ENCODE measurements at regions not wholly inside any gene's neighbourhood (a gene's known extent, or its start where the extent isn't known, plus 50 kb on each side); places are given as distances from the start of the nearest gene placed in this dataset.

DNA sequence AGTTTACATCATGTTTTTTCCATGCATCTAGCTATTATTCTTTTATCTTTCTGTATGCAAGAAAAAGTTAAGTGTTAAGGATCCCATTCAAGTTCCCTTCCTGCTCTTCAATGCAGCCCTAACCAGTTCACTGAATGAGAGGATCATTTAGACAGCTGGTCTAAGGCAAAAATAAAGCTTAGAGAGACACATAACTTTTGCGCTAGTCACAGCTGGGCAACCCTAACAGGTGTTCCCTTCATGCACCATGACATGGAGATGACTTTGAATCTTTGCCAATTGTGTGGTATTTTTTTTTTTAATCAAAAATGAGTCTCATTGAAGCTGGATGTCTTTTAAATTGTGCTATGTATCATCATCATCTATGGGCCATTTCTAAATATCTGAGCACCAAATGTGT, 393.8 kb upstream of the CYRIA start:
- FAIRE-seq: no peak
- dilution Hi-C loops (cut with MboI; ENCODE audit: extremely low pct_ligation_motif_present, low sequenced_read_pairs): no loop called here

DNA sequence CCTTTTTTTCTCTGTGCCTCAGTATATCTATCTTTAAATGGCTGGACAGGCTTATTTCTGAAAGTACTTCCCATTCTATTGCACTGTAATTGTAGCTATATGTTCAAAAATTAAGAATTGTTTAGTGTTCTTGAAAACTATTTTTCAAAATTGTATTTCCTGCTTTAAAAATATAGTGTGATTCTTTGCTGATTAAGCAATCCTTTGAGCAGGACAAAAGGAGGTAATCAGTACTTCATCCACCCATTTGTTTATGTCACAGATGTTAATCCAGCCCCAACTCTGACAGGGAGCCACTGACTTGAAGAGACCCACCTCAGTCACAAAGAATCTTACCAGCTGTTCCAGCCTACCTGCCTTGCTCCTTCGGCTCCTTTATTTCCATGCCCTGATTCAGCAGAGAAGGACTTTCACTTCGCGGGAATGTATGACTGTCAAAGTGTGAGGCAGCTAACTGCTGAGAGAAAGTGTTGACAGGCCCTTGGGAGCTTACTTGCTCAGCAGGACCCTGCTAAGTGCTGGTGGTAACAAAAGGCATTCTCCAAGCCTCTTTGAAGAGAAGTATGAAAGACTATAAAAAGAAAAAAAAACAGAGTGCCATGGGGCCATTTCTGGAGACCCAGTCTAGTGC, 393.3 kb upstream of the CYRIA start:
- dilution Hi-C loops (cut with MboI; ENCODE audit: extremely low pct_ligation_motif_present, low sequenced_read_pairs): no loop called here
- H4K20me1 ChIP-seq (ENCODE audit: control insufficient read depth, extremely low read depth, insufficient read depth, low read length): no peaks in the 10 kb centered on the region
- DNase-seq (ENCODE audit: low read depth, low spot score) (no peak), FAIRE-seq (no peak)
- no peak overlapping the region for H3K27ac ChIP-seq (ENCODE audit: control insufficient read depth, insufficient read depth, low read length)
- no peak overlapping the region for H2AFZ ChIP-seq (ENCODE audit: control insufficient read depth, low read length)
- TF ChIP-seq CTCF (optimal IDR thresholded peaks at IDR 0.05 in 1 of 3, IDR thresholded peaks at IDR 0.05 in 1 of 3, conservative IDR thresholded peaks at IDR 0.05 in 1 of 3; ENCODE audit: extremely low read depth in 1 of 3, insufficient read depth in 2 of 3, low read length in 3 of 3): no peak
- no peak overlapping the region for H3K4me2 ChIP-seq (ENCODE audit: control insufficient read depth, extremely low read depth, insufficient read depth, low read depth, low read length)
- no peaks in the 10 kb centered on the region for H3K27me3 ChIP-seq (ENCODE audit: control insufficient read depth, extremely low read depth, insufficient read depth, low read length)
- H3K9me1 ChIP-seq (ENCODE audit: control insufficient read depth, extremely low read depth, insufficient read depth, low read length): no peaks in the 10 kb centered on the region
- no peak overlapping the region for H3K9ac ChIP-seq (ENCODE audit: control insufficient read depth, extremely low read depth, insufficient read depth, low read length)
- H3K36me3 ChIP-seq (ENCODE audit: control insufficient read depth in 2 of 2, extremely low read depth in 1 of 2, insufficient read depth in 2 of 2, low read length in 2 of 2): no peaks in the 10 kb centered on the region
- H3K9me3 ChIP-seq (ENCODE audit: control insufficient read depth, low read depth, low read length): no peaks in the 10 kb centered on the region
- no peaks in the 10 kb centered on the region for H3K4me1 ChIP-seq (ENCODE audit: control insufficient read depth, extremely low read depth, insufficient read depth, low read length)
- no peaks in the 10 kb centered on the region for H3K79me2 ChIP-seq (ENCODE audit: control insufficient read depth, insufficient read depth, low read length)
- H3K4me3 ChIP-seq (ENCODE audit: control insufficient read depth in 2 of 3, extremely low read depth in 1 of 3, insufficient read depth in 2 of 3, low read depth in 1 of 3, low read length in 3 of 3): no peak overlapping the region

More for the DNA sequence above, 393.8 kb upstream of the CYRIA start:
- H3K9ac ChIP-seq (ENCODE audit: control insufficient read depth, extremely low read depth, insufficient read depth, low read length): no peak overlapping the region
- no peaks in the 10 kb centered on the region for H3K9me1 ChIP-seq (ENCODE audit: control insufficient read depth, extremely low read depth, insufficient read depth, low read length)
- no peaks in the 10 kb centered on the region for H3K27me3 ChIP-seq (ENCODE audit: control insufficient read depth, extremely low read depth, insufficient read depth, low read length)
- H3K9me3 ChIP-seq (ENCODE audit: control insufficient read depth, low read depth, low read length): no peaks in the 10 kb centered on the region
- H3K79me2 ChIP-seq (ENCODE audit: control insufficient read depth, insufficient read depth, low read length): no peaks in the 10 kb centered on the region
- DNase-seq (ENCODE audit: low read depth, low spot score): no peak
- H3K4me2 ChIP-seq (ENCODE audit: control insufficient read depth, extremely low read depth, insufficient read depth, low read depth, low read length): no peak overlapping the region
- no peaks in the 10 kb centered on the region for H3K36me3 ChIP-seq (ENCODE audit: control insufficient read depth in 2 of 2, extremely low read depth in 1 of 2, insufficient read depth in 2 of 2, low read length in 2 of 2)
- TF ChIP-seq CTCF (optimal IDR thresholded peaks at IDR 0.05 in 1 of 3, IDR thresholded peaks at IDR 0.05 in 1 of 3, conservative IDR thresholded peaks at IDR 0.05 in 1 of 3; ENCODE audit: extremely low read depth in 1 of 3, insufficient read depth in 2 of 3, low read length in 3 of 3): no peak
- no peak for TF ChIP-seq EZH2 (IDR thresholded peaks at IDR 0.05; ENCODE audit: low read length)
- H4K20me1 ChIP-seq (ENCODE audit: control insufficient read depth, extremely low read depth, insufficient read depth, low read length): no peaks in the 10 kb centered on the region
- no peak overlapping the region for H2AFZ ChIP-seq (ENCODE audit: control insufficient read depth, low read length)
- H3K4me3 ChIP-seq (ENCODE audit: control insufficient read depth in 2 of 3, extremely low read depth in 1 of 3, insufficient read depth in 2 of 3, low read depth in 1 of 3, low read length in 3 of 3): no peak overlapping the region
- H3K27ac ChIP-seq (ENCODE audit: control insufficient read depth, insufficient read depth, low read length): no peak overlapping the region
- H3K4me1 ChIP-seq (ENCODE audit: control insufficient read depth, extremely low read depth, insufficient read depth, low read length): no peaks in the 10 kb centered on the region
